Glutamatergic neuron (in vitro differentiated cells): ENCODE measurements at regions not wholly inside any gene's neighbourhood (a gene's known extent, or its start where the extent isn't known, plus 50 kb on each side); places are given as distances from the start of the nearest gene placed in this dataset.

ENCODE experiments used
- DNase-seq: peaks from one replicate; pipeline ENCODE4 v3.0.0; 2022
- H3K27ac Mint-ChIP-seq: one replicate; pipeline ENCODE4 v1.8.0; 2020; ENCODE audit warnings: mild to moderate bottlenecking, mixed read lengths, inconsistent platforms; ENCODE audit not compliant: unreplicated experiment
- H3K27me3 Mint-ChIP-seq: one replicate; pipeline ENCODE4 v1.8.0; 2020; ENCODE audit warnings: mild to moderate bottlenecking, moderate library complexity, mixed read lengths, inconsistent platforms; ENCODE audit not compliant: unreplicated experiment
- H3K36me3 Mint-ChIP-seq: one replicate; pipeline ENCODE4 v1.8.0; 2020; ENCODE audit warnings: mild to moderate bottlenecking, mixed read lengths, inconsistent platforms; ENCODE audit not compliant: unreplicated experiment
- H3K4me1 Mint-ChIP-seq: one replicate; pipeline ENCODE4 v1.8.0; 2020; ENCODE audit warnings: mild to moderate bottlenecking, low read depth, mixed read lengths, inconsistent platforms; ENCODE audit not compliant: unreplicated experiment
- H3K4me3 Mint-ChIP-seq: one replicate; pipeline ENCODE4 v1.8.0; 2020; ENCODE audit warnings: mild to moderate bottlenecking, mixed read lengths, inconsistent platforms; ENCODE audit not compliant: unreplicated experiment
- H3K9me3 Mint-ChIP-seq: one replicate; pipeline ENCODE4 v1.8.0; 2020; ENCODE audit warnings: mild to moderate bottlenecking, moderate library complexity, mixed read lengths, inconsistent platforms; ENCODE audit not compliant: unreplicated experiment
- CTCF ChIP-seq: fragments of 200-600 bp; sonication (generic); IDR thresholded peaks from one replicate; pipeline ENCODE4 v1.5.0; 2021; ENCODE audit not compliant: partially characterized antibody, unreplicated experiment

DNA sequence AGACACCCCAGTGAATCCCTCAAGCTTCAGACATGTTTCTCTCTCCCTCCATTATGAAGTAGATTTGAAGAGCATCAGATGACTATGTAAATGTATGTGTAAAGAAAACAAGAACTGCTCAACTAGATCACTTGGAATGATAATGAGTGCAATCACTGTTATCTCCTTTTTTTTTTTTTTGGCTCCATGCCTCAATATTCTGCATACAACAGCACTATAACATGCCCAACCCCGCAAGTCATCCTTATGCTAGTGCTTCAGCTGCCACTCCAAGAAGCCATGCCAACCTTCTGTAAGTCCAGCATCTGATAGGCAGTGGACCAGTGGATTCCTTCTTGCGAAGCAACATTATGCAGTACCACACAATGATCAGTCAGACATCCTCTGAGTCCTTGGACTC lies 133.7 kb downstream of the TFPI2 start:
- Mint-ChIP-seq H3K27ac (no peak overlapping the region), H3K9me3 (peaks cover 1% of the 10 kb centered on the region), H3K27me3 (no peaks in the 10 kb centered on the region)

GRCh38 chr7:93751421-93751820 lies 139.1 kb downstream of the TFPI2 start:
- Mint-ChIP-seq H3K9me3 (no peaks in the 10 kb centered on the region), H3K27ac (no peak overlapping the region), H3K36me3 (no peaks in the 10 kb centered on the region), H3K4me1 (peaks cover 1% of the 10 kb centered on the region), H3K27me3 (no peaks in the 10 kb centered on the region), H3K4me3 (no peak overlapping the region)
- no peak for DNase-seq
- TF ChIP-seq CTCF: no peak

More for the DNA sequence above, 133.7 kb downstream of the TFPI2 start:
- no peak overlapping the region for H3K4me3 Mint-ChIP-seq
- no peak for DNase-seq
- no peaks in the 10 kb centered on the region for H3K4me1 Mint-ChIP-seq
- TF ChIP-seq CTCF: no peak
- no peaks in the 10 kb centered on the region for H3K36me3 Mint-ChIP-seq

DNA sequence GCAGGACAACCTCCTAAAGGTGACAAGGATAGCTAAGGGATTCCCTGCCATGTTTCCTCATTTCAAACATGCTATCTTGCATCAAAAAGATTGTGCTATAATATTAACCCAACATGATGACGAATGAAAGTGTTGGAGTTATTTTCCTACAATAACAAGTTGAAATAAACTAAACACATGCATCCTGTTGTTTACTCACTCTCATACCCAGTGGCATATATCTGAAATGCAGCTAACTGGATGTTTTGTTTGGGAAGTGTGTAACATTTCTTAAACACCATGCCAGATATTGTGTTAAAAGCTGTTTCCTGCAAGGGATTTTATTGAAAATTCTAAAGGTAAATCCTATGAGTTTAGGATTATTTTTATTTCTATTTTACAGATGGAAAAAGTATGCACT lies 139.6 kb downstream of the TFPI2 start:
- Mint-ChIP-seq H3K27ac (no peak overlapping the region), H3K36me3 (no peaks in the 10 kb centered on the region), H3K4me1 (peaks cover 1% of the 10 kb centered on the region), H3K27me3 (no peaks in the 10 kb centered on the region), H3K4me3 (no peak overlapping the region), H3K9me3 (no peaks in the 10 kb centered on the region)
- TF ChIP-seq CTCF: no peak
- no peak for DNase-seq

GRCh38 chr7:93747019-93747418 lies 143.5 kb downstream of the TFPI2 start:
- H3K27me3 Mint-ChIP-seq: no peaks in the 10 kb centered on the region
- H3K9me3 Mint-ChIP-seq: no peaks in the 10 kb centered on the region
- no peak for DNase-seq
- peaks cover 1% of the 10 kb centered on the region for H3K4me1 Mint-ChIP-seq
- H3K27ac Mint-ChIP-seq: no peak overlapping the region
- H3K4me3 Mint-ChIP-seq: no peak overlapping the region
- TF ChIP-seq CTCF: no peak
- H3K36me3 Mint-ChIP-seq: no peaks in the 10 kb centered on the region

DNA sequence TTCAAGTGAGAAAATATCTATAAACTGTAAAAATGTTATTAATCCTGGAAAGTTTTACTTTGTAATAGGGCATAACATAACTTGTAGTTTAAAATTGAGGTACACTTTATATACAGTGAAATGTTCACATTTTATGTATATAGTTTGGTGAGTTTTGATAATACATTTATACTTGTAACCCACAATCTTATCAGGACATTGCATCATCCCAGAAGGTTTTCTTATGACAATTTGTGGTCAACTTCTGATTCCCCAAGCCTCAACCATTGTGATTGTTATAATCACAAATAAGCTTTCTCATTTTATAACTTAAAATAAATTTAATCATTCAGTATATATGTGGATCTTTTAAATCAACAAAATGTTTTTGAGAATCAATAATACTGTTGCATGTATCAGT lies 151.1 kb downstream of the TFPI2 start:
- Mint-ChIP-seq H3K4me1 (no peaks in the 10 kb centered on the region), H3K9me3 (no peaks in the 10 kb centered on the region), H3K36me3 (no peaks in the 10 kb centered on the region), H3K4me3 (no peak overlapping the region), H3K27ac (no peak overlapping the region), H3K27me3 (no peaks in the 10 kb centered on the region)
- no peak for TF ChIP-seq CTCF
- DNase-seq: no peak
